ENCODE measurements at regions not wholly inside any gene's neighbourhood (a gene's known extent, or its start where the extent isn't known, plus 50 kb on each side); places are given as distances from the start of the nearest gene placed in this dataset.
A peak's percentile ranks its signal among the peaks of the same experiment; 100 is the strongest.
"Not testable (repeated sequence)": the region's sequence is repeated elsewhere in the genome, so short reads cannot be mapped to it uniquely, and the experiment has no call there.

DNA sequence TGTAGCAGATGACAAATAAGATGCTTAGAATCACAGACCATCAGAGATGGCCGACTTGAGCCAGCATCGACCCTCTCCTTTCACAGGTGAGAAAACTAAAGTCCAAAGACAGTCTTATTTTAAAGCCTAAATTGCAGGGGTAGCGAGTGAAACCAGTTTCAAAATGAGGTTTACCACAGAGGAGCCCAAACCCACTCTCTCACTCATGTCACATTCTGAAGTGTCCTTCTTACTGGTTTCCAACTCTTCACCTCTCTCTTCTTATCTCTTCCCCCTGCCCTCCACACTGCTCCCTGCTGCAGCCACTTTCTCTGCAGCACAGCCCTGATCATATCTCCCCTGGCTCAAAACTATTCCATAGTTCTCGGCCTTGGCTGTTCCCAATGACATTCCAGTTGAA lies 57.0 kb upstream of the NID2 start:
- H3K4me3 Mint-ChIP-seq, result no peak overlapping the region
- POLR2A ChIA-PET, result no interaction called here
- DNase-seq, result peak in 1 of 14 experiments; percentile 9

GRCh38 chr14:52124791-52125684 lies 56.2 kb upstream of the NID2 start:
- Histone ChIP-seq H3K27ac (ENCODE audit: low read depth in 1 of 2, low read length in 2 of 2) (no peak overlapping the region), H3K9me3 (ENCODE audit: control insufficient read depth in 1 of 2, insufficient read depth in 1 of 2, low read length in 2 of 2) (peaks cover 0 to 3% of the 10 kb centered on the region in 2 experiments), H3K4me3 (ENCODE audit: low read length) (no peak overlapping the region), H3K27me3 (ENCODE audit: control insufficient read depth in 1 of 2, insufficient read depth in 2 of 2, low read length in 2 of 2) (no peaks in the 10 kb centered on the region), H3K36me3 (ENCODE audit: insufficient read depth, low read length) (no peaks in the 10 kb centered on the region), H3K4me1 (ENCODE audit: insufficient read depth, low read length) (peaks cover 13% of the 10 kb centered on the region)
- peaks cover 6% of the 10 kb centered on the region for H3K27me3 Mint-ChIP-seq
- ChIA-PET CTCF (no interaction called here), POLR2A (no interaction called here)
- H3K9me3 Mint-ChIP-seq, result no peaks in the 10 kb centered on the region
- intact Hi-C loops (cut with DNase I, micrococcal nuclease), result no loop called here
- ATAC-seq (ENCODE audit: poor library complexity) (no peak), DNase-seq (peak in 1 of 14 experiments; percentile 46)
- no peak overlapping the region for H3K27ac Mint-ChIP-seq
- no peaks in the 10 kb centered on the region for H3K36me3 Mint-ChIP-seq (ENCODE audit: low read depth)
- H3K4me3 Mint-ChIP-seq, result no peak overlapping the region
- TF ChIP-seq CTCF (IDR thresholded peaks at IDR 0.05), result no peak
- peaks cover 15% of the 10 kb centered on the region for H3K4me1 Mint-ChIP-seq (ENCODE audit: low read depth)

More for the DNA sequence above, 57.0 kb upstream of the NID2 start:
- no peak overlapping the region for H3K27ac Mint-ChIP-seq
- H3K27me3 Mint-ChIP-seq, result peaks cover 6% of the 10 kb centered on the region
- H3K9me3 Mint-ChIP-seq, result no peaks in the 10 kb centered on the region
- Histone ChIP-seq H3K27me3 (ENCODE audit: control insufficient read depth in 1 of 2, insufficient read depth in 2 of 2, low read length in 2 of 2) (no peaks in the 10 kb centered on the region), H3K36me3 (ENCODE audit: insufficient read depth, low read length) (no peaks in the 10 kb centered on the region), H3K4me3 (ENCODE audit: low read length) (no peak overlapping the region), H3K27ac (ENCODE audit: low read depth in 1 of 2, low read length in 2 of 2) (no peak overlapping the region), H3K9me3 (ENCODE audit: control insufficient read depth in 1 of 2, insufficient read depth in 1 of 2, low read length in 2 of 2) (peaks cover 0 to 3% of the 10 kb centered on the region in 2 experiments), H3K4me1 (ENCODE audit: insufficient read depth, low read length) (peaks cover 13% of the 10 kb centered on the region)
- TF ChIP-seq CTCF (IDR thresholded peaks at IDR 0.05), result no peak
- H3K36me3 Mint-ChIP-seq (ENCODE audit: low read depth), result no peaks in the 10 kb centered on the region
- CTCF ChIA-PET, result no interaction called here
- ATAC-seq (ENCODE audit: poor library complexity), result no peak
- intact Hi-C loops (cut with DNase I, micrococcal nuclease), result no loop called here
- H3K4me1 Mint-ChIP-seq (ENCODE audit: low read depth), result peaks cover 15% of the 10 kb centered on the region

- peaks cover 15% of the 10 kb centered on the region for H3K4me1 Mint-ChIP-seq (ENCODE audit: low read depth)
- H3K36me3 Mint-ChIP-seq (ENCODE audit: low read depth); H3K9me3 Mint-ChIP-seq; H3K27me3 Mint-ChIP-seq; H3K4me3 Mint-ChIP-seq; intact Hi-C loops (cut with DNase I, micrococcal nuclease); H3K4me3 ChIP-seq (ENCODE audit: low read length); ATAC-seq (ENCODE audit: poor library complexity); H3K27ac Mint-ChIP-seq; H3K27ac ChIP-seq (ENCODE audit: low read depth in 1 of 2, low read length in 2 of 2); POLR2A ChIA-PET; CTCF ChIA-PET; H3K36me3 ChIP-seq (ENCODE audit: insufficient read depth, low read length); H3K27me3 ChIP-seq (ENCODE audit: control insufficient read depth in 1 of 2, insufficient read depth in 2 of 2, low read length in 2 of 2); H3K9me3 ChIP-seq (ENCODE audit: control insufficient read depth in 1 of 2, insufficient read depth in 1 of 2, low read length in 2 of 2); DNase-seq: not testable (repeated sequence)
- peaks cover 13% of the 10 kb centered on the region for H3K4me1 ChIP-seq (ENCODE audit: insufficient read depth, low read length)
Observed at GRCh38 chr14:52122163-52122562, 53.3 kb upstream of the NID2 start.

All from CD4-positive, alpha-beta T cell (primary cell).